SK-N-SH (cell line): ENCODE measurements at regions not wholly inside any gene's neighbourhood (a gene's known extent, or its start where the extent isn't known, plus 50 kb on each side); places are given as distances from the start of the nearest gene placed in this dataset.

Source experiments
- CTCF ChIP-seq: fragments of 200-600 bp; sonication (generic); IDR thresholded peaks from 2 replicates; pipeline ENCODE4 v1.6.1; 2017; ENCODE audit warnings: antibody characterized with exemption, mild to moderate bottlenecking, moderate library complexity
- EP300 ChIP-seq, 2 experiments: IDR thresholded peaks; 2 replicates each; pipeline versions ENCODE4 v1.4.0 to v1.6.1; 2012; ENCODE audit warnings: borderline replicate concordance in 1 of 2, low read depth in 1 of 2, low read length in 1 of 2

- TF ChIP-seq CTCF (no peak), EP300 (IDR thresholded peaks at IDR 0.05; ENCODE audit: borderline replicate concordance in 1 of 2, low read depth in 1 of 2, low read length in 1 of 2) (no peak)
Measured at GRCh38 chr2:100754951-100755350, 65.0 kb upstream of the NPAS2 start.
